DOHH2 (cell line): ENCODE measurements at regions not wholly inside any gene's neighbourhood (a gene's known extent, or its start where the extent isn't known, plus 50 kb on each side); places are given as distances from the start of the nearest gene placed in this dataset.
"Not testable (repeated sequence)": the region's sequence is repeated elsewhere in the genome, so short reads cannot be mapped to it uniquely, and the experiment has no call there.

Experiments
- CTCF ChIP-seq: fragments of 200-600 bp; sonication (generic); IDR thresholded peaks from one replicate; pipeline ENCODE4 v1.5.1; 2014; ENCODE audit warnings: antibody characterized with exemption, mild to moderate bottlenecking, low read depth, low read length; ENCODE audit not compliant: poor library complexity, severe bottlenecking
- EZH2phosphoT487 ChIP-seq: fragments of 200-600 bp; sonication (generic); IDR thresholded peaks from 2 replicates; pipeline ENCODE4 v1.6.1; 2017; ENCODE audit warnings: borderline replicate concordance, mild to moderate bottlenecking, antibody characterized with exemption, low read length, moderate library complexity, mixed read lengths

DNA sequence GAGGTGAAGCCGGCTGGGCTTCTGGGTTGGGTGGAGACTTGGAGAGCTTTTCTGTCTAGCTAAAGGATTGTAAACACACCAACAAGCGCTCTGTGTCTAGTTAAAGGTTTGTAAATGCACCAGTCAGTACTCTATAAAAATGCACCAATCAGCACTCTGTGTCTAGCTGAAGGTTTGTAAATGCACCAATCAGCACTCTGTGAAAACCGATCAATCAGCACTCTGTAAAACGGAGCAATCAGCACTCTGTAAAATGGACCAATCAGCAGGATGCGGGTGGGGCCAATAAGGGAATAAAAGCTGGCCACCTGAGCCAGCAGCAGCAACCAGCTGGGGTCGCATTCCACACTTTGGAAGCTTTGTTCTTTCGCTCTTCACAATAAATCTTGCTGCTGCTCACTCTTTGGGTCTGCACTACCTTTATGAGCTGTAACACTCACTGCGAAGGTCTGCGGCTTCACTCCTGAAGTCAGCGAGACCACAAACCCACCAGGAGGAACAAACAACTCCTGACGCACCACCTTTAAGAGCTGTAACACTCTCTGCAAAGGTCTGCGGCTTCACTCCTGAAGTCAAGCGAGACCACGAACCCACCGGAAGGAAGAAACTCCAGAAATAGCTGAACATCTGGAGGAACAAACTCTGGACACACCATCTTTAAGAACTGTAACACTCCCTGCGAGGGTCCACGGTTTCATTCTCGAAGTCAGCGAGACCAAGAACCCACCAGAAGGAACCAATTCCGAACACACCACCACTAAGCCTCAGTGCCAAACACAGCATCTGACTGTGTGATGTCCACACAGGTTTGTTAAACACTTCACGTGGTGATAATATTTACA lies 378.2 kb upstream of the CCDC54 start:
- TF ChIP-seq CTCF, EZH2phosphoT487: not testable (repeated sequence)
